C1 segment of cervical spinal cord (tissue), 14 donors: ENCODE measurements at regions not wholly inside any gene's neighbourhood (a gene's known extent, or its start where the extent isn't known, plus 50 kb on each side); places are given as distances from the start of the nearest gene placed in this dataset.
"Not testable (repeated sequence)": the region's sequence is repeated elsewhere in the genome, so short reads cannot be mapped to it uniquely, and the experiment has no call there.

Source experiments
- DNase-seq, 14 donors: peaks; one replicate each; lab custom pipeline; 2025; lab: John Stamatoyannopoulos, UW

DNA sequence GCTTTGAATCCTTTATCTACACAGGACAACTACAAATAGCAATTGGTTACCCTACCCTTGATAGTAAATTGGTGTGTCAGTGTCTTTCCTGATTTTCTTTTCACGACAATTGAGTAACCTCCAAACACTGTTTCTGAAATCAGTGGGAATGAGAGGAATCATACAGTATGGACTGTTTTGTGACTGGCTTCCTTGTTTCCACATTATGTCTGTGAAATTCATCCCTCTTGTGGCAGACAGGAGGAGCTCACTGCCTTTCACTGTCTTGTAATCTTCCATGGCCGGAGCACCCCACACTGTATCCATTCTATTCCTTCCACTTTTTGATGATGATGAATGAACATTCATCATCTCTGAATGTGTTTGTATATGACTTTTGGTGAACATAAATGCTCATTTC, 164.0 kb upstream of the PZP start:
- no peak for DNase-seq

DNA sequence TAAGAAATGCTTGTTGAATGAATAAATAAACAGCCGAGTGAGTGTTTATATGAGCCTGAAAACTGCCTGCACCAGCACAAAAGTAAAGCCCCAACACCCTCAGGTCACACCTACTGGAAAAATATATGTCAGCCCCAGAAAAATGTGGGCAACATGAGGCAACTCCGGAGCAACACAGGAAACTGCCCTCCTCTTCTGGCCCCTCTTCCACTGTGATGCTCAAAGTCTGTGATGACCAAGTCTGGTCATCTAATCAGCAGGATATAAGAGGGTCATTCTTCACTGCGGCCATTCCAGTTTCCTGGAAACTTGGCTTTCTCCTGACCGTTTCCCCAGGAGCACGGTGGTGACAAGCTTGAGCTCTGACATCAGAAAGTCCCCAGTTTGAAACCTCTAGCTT, 159.6 kb upstream of the PZP start:
- DNase-seq, result no peak

DNA sequence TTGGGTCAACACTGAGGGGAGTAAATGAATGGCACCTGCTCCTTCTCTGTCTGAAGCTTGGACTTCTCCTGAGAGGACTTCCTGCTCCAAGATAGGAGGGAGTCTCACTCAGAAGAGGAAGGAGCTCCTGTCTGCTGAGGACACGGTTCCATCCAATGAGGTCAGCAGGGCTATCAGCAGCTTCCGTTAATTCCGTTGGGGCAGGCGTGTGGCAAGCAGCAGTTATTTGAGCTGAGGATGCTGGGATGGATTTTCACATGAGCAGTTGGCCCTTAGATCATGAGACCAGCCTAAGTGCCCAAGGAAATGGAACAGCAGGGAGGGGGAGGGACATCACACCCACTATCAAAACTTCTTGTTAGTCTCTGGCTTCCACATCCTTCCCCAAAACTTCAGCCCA, 159.0 kb upstream of the PZP start:
- no peak for DNase-seq

DNA sequence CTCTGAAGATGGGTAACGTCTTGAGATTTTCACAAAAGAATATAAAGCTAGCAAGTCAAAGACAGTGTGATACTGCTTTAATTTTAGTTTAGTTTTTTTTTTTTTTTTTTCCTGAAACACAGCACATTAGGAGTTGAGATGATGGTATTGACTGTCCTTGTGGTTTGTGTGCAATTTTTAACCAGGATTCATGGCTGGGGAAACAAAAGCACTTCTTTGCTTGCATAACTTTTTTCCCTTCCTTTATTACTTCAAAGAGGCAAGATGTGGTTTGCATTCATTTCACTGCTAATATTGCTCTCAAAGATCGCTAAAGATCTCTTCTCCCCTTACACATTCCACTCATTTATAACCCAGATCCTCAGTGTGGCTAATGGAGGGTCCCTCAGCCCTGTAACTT, 157.1 kb upstream of the PZP start:
- no peak for DNase-seq

DNA sequence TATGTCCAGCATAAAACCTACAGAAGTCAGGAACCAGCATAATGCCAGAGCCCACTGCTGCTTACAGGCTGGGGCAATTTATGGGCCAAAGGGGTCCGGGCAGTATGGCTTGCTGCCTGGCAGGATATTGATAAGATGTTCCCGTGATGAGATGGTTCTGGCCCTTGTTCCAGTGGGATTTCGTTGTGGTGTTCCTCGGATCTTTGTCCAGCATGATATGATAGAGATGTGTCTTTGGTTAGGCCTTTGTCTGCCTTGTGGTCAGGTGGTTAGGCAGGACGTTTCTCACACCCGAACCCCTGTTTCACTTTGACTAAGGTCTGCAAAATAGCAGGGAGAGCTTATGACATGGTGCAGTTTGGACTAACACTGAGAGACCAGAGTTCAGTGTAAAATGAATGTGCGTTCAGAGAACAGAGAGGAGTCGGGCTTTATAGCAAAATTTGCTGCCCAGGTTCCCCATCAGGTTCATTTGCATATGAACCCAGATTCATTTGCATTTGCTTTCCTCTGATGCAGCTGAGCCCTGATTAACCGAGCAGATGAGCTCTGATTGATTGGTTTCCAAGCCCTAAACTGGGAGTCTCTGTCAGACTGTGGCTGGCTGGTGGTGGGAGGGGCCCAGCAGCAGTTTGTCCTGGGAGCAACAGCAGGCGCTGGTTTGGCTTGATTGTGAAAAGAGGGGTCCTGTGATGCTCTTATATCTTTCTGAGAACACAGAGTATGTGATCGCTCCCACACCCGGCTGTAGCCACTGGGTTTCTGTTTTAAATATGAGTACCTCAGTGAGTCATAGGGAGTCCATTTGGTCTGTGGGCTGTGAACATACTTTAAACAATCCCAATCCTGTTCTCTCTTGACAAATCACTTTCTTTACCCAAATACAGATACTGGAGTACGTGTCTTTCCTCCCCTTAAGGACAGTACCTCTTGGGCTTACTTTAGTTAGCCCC, 156.3 kb upstream of the PZP start:
- no peak for DNase-seq

DNA sequence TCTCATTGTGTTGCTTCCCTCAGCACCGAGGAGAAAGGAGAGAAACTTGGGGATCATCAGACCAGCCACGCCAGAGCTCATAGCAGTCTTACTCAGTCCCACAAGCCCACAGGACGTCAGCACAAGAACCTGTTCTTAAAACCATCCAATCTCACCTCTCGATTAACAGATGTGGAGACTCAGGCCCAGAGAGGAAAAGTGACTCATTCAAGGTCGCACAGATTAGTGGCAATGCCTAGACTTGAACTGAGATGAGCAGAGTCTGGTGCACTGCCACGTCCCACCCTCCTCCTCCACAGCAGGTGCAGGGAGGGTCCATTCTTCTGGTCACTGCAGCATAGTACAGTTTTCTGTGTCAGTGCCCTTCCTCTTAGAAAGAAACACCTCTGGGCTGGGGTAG, 154.9 kb upstream of the PZP start:
- no peak for DNase-seq

DNA sequence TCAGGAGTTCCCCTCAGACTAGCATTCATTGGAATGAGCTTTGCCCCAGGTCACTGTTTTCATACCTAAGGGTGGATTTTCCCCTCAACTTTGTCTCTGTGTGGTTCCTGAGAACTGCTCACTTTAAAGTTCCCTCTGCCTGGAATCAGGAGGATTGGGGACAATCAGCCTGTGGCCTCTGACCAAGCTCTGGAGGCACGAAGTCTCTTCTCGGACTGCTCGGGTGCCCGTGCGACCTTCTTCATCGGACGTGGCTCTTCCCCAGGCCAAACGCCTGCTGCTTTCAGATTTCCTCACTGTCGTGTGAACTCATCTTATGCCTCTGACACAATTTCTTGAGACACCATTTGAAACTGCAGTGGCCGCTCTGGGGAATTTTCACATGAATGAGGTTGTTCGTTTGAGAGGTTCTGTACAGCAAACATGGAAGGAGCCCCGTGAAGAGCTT, 153.7 kb upstream of the PZP start:
- DNase-seq, result no peak

DNA sequence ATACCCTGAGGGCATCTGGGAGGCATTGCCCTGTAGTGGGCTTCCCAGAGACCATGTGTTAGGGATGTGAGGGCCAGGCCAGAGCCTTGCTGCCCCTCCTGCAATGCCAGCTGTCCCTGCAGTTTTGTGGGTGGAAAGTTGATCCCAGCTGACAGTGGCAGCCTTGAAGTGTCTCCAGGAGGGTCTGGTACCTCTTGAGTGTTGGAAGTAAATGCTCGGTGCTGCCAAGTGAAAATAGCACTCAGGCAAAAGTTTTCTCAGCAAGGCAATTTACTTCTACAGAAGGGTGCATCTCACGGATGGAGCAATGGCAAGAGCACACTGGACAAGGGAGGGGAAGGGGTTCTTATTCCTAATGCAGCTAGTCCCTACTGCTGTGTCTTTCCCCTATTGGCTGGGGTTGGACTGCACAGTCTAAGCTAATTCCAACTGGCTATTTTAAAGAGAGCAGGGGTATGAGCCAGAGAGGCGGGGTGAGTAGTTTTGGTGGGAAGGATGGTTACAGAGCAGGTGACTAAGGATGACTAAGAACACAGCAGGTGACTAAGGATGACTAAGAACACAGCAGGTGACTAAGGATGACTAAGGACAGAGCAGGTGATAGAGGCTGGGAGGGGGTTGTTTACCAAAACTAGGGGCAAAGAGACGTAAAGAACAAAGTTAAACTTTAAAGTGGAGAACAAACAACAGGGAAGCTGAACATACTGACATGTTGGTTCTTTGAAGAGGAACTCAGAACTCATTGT, 146.0 kb upstream of the PZP start:
- DNase-seq, result not testable (repeated sequence)

DNA sequence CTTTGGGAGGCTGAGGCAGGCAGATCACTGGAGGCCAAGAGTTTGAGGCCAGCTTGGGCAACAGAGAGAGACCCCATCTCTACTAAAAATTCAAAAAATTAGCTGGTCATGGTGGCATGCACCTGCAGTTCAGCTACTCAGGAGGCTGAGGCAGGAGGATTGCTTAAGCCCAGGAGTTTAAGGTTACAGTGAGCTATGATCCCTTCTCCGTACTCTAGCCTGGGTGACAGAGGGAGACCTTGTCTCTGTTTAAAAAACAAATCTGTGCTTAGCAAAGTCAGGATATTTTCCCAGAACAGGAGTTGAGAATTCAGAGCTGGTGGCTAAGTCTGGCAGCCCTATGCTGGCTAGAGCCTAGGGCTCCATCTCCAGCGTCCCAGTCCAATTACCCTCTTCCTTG, 142.9 kb upstream of the PZP start:
- no peak for DNase-seq

DNA sequence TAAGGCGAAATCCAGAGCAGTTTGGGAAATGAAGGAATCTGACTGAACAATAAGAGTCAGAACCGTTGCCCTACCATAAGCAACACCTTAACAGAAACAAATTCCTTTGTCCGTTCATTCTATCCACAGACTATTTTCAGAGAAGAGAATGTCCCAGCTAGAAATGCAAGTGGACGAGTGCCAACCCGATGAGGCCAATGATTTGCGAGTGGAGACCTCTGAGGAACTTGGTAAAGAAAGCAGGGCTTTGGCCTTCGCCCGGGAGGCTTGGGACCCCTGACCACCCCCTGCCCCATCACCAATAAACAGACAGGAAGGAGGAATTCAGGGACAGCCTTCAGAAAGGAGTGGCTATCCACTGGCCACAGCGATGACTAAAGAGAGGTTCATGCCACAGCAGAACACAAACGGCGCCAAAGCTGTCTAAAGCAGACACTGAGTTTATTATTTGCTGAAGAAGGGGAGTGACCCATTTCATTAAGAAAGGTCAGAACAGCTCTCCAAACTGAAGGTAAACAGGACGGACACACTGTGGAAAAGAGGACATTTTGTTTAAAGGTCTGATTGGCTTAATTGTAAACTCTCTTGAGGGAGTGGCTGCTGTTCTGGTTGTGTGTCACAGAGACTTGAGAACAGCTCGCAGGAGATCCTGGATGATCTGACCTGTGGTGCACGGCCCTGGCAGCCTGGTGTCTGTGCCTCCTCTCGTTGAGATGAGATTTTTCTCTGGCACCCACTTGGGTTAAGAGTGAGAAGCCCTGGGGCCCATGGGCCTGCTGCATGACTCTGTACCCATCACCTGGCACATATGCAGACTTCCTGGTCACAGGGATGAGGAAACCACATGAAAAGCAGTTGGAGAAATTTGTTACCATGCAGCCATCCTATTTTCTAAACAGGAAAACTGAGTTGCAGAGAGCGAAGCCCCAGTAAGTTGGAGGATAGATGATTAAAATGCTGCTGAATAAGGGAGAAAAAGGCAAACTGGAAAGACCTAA, 142.0 kb upstream of the PZP start:
- DNase-seq, result no peak

DNA sequence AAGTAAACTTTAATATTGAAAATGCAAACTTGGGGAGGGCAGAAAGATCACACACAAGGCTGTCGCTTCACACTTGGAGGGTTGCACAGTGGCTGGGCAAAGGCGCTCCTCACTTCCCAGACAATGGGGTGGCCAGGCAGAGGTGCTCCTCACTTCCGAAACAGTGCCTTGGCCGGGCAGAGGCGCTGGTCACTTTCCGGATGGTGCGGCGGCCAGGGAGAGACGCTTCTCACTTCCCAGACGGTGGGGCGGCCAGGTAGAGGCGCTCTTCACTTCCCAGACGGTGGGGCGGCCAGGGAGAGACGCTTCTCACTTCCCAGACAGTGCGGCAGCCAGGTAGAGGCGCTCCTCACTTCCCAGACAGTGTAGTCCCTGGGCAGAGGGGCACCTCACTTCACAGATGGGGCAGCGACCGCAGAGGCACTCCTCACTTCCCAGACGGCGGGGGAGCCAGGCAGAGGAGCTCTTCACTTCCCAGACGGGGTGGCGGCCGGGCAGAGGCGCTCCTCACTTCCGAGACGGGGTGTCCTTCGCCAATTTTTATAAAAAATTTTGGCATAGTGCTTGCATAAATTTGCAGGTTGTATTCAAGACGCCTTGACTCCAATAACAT, 140.8 kb upstream of the PZP start:
- DNase-seq, result no peak

DNA sequence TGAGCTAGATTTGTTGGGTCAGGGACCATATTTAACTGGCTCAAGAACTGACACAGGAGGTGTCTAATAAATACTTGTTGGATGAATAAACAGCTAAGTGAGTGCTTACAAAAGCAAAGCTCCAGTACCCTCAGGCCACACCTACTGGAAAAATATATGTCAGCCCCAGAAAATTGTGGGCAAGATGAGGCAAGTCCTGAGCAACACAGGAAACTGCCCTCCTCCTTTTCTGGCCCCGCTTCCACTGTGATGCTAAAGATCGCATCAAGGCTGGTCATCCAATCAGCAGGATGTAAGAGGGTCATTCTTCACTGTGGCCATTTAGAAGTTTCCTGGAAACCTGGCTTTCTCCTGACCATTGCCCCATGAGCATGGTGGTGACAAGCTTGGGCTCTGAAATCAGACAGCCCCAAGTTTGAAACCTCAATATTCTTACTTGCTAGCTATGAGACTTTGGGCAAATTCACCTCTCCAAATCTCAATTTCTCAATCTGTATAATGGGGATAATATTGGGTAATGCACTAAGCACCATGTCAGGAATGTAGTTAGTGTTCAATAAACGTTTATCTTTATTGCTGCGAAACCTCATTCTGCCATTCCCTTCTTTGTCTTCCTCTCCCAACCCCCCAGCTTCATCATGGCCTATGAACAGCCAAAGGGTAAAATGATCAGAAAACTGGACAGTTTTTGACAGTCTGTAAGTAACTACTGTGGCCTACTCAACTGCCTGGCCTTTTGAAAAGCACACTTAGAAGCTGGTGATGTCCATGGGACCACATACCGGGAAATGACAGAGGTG, 139.3 kb upstream of the PZP start:
- no peak for DNase-seq

DNA sequence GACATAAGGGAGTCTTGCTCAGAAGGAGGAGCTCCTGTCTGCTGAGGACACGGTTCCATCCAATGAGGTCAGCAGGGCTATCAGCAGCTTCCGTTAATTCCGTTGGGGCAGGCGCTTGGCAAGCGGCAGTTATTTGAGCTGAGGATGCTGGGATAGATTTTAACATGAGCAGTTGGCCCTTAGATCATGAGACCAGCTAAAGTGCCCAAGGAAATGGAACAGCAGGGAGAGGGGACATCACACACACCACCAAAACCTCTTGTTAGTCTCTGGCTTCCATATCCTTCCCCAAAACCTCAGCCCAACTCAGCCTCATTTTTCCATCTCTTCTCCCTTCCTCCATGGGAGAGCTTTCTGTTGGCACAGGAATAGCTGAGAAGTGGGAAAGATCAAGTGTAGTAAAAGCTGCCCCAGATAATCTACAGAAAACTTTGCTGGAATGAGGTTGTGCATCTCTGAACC, 138.7 kb upstream of the PZP start:
- DNase-seq, result no peak

DNA sequence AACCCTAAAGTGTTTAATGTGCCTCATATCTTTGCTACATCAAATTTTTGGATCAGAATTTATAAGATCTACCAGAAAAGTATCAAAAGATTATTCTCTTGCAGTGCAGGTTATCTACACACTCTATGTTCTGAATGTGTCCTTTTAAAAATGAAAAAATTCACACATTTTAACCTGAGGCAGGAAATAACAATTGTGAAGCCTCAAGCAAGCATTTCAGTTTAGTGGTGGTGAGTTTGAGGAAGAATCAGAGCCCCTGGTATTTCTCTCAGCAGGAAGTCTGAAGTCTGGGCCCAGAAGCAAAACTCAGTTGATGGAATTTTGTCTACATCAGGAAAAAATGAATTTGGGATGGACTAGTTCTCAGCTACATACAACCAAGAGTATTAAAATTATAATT, 137.0 kb upstream of the PZP start:
- DNase-seq, result no peak

DNA sequence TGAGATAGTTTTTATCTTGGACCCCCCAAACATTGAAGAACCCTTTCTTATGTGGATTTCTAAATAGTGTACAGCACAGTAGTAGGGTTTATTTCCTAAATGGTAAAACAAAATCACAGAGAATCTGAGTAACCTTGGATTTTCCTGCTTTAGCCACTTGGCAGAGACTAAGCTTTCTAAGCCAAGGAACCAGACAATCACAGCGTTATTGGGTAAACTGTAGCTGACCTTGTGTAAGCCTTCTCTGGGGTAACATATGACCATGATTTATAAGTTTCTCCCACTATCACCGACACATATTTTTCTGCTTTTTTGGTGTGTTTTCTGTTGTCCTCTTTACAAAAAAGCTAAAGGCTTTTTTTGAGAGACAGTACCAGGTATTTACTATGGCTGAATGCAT, 136.3 kb upstream of the PZP start:
- no peak for DNase-seq

DNA sequence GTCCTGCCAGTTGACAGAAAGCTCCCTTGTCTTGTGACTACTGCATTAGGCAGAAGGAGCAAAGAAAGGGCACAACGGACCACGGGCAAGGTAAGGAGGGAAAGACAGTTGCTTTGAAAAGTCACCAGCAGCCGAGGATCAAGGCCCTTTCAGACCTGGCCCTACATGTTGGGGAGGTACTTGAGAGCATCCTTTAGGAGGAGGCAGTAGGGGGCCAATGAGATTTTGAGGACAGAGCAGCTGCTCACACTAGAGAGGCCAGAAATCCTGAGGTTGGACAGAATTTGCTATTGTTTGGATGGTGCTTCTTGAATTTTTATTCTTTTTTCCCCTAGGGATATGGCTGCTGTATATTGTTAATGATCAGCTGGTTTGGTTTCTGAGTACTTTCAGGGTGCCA, 135.5 kb upstream of the PZP start:
- DNase-seq, result no peak

DNA sequence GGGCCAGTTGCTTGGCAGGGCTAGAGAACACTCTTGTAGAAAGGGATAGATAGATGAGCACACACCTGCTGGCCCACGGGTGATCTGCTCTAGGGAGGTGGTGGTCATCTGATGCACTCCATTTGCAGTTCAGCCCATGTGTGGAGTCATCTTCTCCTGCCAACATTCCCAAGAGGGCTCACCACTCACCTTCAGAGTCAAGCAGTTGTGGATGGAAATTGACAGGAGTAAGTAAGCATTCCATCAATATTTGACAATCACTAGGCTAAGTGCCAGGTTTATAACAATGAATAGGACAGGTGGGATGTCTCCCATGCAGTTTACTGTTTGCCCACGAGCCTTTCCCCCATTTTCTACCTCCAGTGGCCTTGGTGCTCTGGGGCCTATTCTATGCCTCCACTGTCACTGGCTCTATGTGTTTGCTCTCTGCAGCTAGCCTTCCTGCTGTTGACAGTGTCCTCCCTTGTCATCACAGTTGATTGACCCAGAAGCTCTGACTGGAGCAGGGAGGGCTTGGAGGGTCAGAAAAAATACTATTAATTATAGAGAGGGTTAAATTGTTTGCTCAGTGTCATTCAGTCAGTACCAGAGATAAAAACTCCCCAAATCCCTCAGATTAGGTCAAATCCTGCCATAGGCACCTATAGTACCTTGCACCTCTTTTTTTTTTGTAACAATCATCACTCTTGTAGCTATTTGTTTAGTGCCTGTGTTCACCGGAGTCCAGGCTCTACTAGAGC, 134.6 kb upstream of the PZP start:
- DNase-seq, result no peak

DNA sequence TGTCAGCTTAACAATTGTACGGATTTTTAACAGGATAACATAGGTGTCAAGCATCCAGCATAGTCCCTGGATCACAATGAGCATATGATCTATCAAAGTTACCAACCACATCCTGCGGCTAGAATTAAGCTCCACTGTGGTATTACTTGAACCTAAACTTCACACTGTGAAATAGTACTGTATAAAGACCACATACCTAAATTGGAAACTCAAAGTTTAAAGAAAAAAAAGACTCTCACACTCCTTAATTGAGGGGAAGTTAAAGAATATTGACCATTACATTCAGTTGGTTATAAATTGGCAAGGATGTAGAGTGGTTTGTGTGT, 133.0 kb upstream of the PZP start:
- DNase-seq, result no peak

DNA sequence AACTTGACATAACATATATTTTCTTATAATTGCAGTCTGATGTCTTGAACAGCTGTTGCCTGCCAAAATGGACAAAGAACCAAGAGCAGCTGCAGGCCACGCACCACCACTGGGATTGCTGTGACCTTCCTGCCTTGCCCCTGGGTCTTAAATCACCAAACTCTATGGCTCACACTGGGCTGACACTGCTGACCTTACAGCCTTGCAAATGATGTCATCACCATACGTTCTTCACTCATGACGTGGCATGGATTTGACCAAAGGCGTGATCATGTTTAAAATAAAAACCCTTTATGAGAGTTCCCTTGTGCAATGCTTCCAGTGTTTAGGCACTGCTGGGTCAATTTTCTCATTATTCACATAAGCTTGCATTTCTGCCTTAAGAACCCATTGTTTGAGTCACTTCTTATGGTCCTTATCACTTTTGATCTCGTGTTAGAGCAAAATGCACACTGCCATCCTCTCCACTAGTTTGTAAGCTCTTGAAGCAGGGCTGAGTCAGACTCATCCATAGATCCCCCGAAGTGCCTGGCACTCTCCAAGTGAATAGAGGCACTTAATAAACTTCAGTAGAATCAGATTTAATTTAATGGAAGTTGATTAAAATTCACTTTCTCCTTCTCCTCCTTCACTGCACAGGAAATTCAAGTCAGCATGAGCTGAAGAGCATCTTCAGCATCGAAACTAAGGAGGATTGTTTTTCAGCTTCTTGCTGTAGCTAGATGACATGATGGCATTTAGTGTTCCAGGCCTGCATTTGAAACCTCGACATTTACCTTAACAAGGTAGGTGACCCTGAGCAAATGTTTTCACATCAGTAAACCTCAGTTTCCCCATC, 132.4 kb upstream of the PZP start:
- DNase-seq, result no peak
